GM19468 (cell line): ENCODE measurements at regions not wholly inside any gene's neighbourhood (a gene's known extent, or its start where the extent isn't known, plus 50 kb on each side); places are given as distances from the start of the nearest gene placed in this dataset.

ENCODE experiments used
- ATAC-seq: cut with Tn5 transposase; IDR thresholded peaks from one replicate; pipeline ENCODE4 v1.9.1; 2021; ENCODE audit warnings: mild to moderate bottlenecking, moderate library complexity, moderate number of reproducible peaks; ENCODE audit not compliant: unreplicated experiment; ENCODE audit errors: extremely low read depth

GRCh38 chr18:73749304-73749703 lies 398.3 kb downstream of the FBXO15 start:
- no peak for ATAC-seq

- ATAC-seq: no peak
Measured at GRCh38 chr18:73748731-73749130, 398.9 kb downstream of the FBXO15 start.

- no peak for ATAC-seq
Measured at GRCh38 chr18:73746101-73746500, 401.5 kb downstream of the FBXO15 start.

- no peak for ATAC-seq
Measured at GRCh38 chr18:73742957-73743356, 404.7 kb downstream of the FBXO15 start.

GRCh38 chr18:73741946-73742345 lies 405.7 kb downstream of the FBXO15 start:
- no peak for ATAC-seq

- no peak for ATAC-seq
Measured at GRCh38 chr18:73739098-73739497, 408.5 kb downstream of the FBXO15 start.

- no peak for ATAC-seq
Measured at GRCh38 chr18:73737990-73738389, 409.6 kb downstream of the FBXO15 start.

GRCh38 chr18:73735836-73736235 lies 411.8 kb downstream of the FBXO15 start:
- ATAC-seq: no peak

- ATAC-seq: no peak
Measured at GRCh38 chr18:73733806-73734314, 413.8 kb downstream of the FBXO15 start.

- no peak for ATAC-seq
Measured at GRCh38 chr18:73733376-73733775, 414.3 kb downstream of the FBXO15 start.

GRCh38 chr18:73728657-73729056 lies 419.0 kb downstream of the FBXO15 start:
- no peak for ATAC-seq

GRCh38 chr18:73724958-73725357 lies 422.7 kb downstream of the FBXO15 start:
- no peak for ATAC-seq

GRCh38 chr18:73719611-73720010 lies 428.0 kb downstream of the FBXO15 start:
- ATAC-seq: no peak

GRCh38 chr18:73717570-73717969 lies 430.1 kb downstream of the FBXO15 start:
- ATAC-seq: no peak

- no peak for ATAC-seq
Measured at GRCh38 chr18:73715210-73715670, 432.4 kb downstream of the FBXO15 start.

- no peak for ATAC-seq
Measured at GRCh38 chr18:73714466-73714865, 433.2 kb downstream of the FBXO15 start.

- no peak for ATAC-seq
Measured at GRCh38 chr18:73711256-73711655, 436.4 kb downstream of the FBXO15 start.

GRCh38 chr18:73708591-73708990 lies 439.0 kb downstream of the FBXO15 start:
- no peak for ATAC-seq

- no peak for ATAC-seq
Measured at GRCh38 chr18:73707035-73707434, 440.6 kb downstream of the FBXO15 start.

GRCh38 chr18:73697353-73697752 lies 450.3 kb downstream of the FBXO15 start:
- ATAC-seq: no peak

GRCh38 chr18:73696698-73697097 lies 450.9 kb downstream of the FBXO15 start:
- ATAC-seq: no peak

GRCh38 chr18:73696171-73696570 lies 451.5 kb downstream of the FBXO15 start:
- no peak for ATAC-seq

GRCh38 chr18:73693091-73693490 lies 454.5 kb downstream of the FBXO15 start:
- ATAC-seq: no peak
